Epidermal melanocyte (primary cell): ENCODE measurements at regions not wholly inside any gene's neighbourhood (a gene's known extent, or its start where the extent isn't known, plus 50 kb on each side); places are given as distances from the start of the nearest gene placed in this dataset.

Experiments used
- DNase-seq: peaks from one replicate; pipeline ENCODE4 v3.0.0; 2011; ENCODE audit warnings: low spot score; ENCODE audit not compliant: insufficient read length

- no peak for DNase-seq
These were observed 62.9 kb upstream of the TULP4 start for GRCh38 chr6:158249340-158249836.

GRCh38 chr6:158251565-158251964, 60.7 kb upstream of the TULP4 start:
- no peak for DNase-seq

- no peak for DNase-seq
These were observed 59.0 kb upstream of the TULP4 start for GRCh38 chr6:158253248-158253647.

GRCh38 chr6:158255275-158255988, 56.8 kb upstream of the TULP4 start:
- DNase-seq: no peak

- no peak for DNase-seq
These were observed 56.2 kb upstream of the TULP4 start for GRCh38 chr6:158255989-158256601.

GRCh38 chr6:158256746-158257424, 55.4 kb upstream of the TULP4 start:
- DNase-seq: peak; percentile 49

- DNase-seq: no peak
These were observed 54.9 kb upstream of the TULP4 start for GRCh38 chr6:158257425-158257759.

GRCh38 chr6:158257781-158258180, 54.5 kb upstream of the TULP4 start:
- no peak for DNase-seq

GRCh38 chr6:158259136-158259535, 53.1 kb upstream of the TULP4 start:
- DNase-seq: no peak

- no peak for DNase-seq
These were observed 52.4 kb upstream of the TULP4 start for GRCh38 chr6:158259845-158260244.

GRCh38 chr6:158262082-158262481, 50.2 kb upstream of the TULP4 start:
- DNase-seq: no peak
